HG02840 (cell line): ENCODE measurements at regions not wholly inside any gene's neighbourhood (a gene's known extent, or its start where the extent isn't known, plus 50 kb on each side); places are given as distances from the start of the nearest gene placed in this dataset.

Experiments used
- ATAC-seq: cut with Tn5 transposase; IDR thresholded peaks from one replicate; pipeline ENCODE4 v1.9.1; 2021; ENCODE audit warnings: mild to moderate bottlenecking, moderate library complexity, moderate number of reproducible peaks; ENCODE audit not compliant: unreplicated experiment, low FRiP score

- ATAC-seq = no peak
These were observed 77.0 kb upstream of the MAP1B start for GRCh38 chr5:72030237-72030636.

DNA sequence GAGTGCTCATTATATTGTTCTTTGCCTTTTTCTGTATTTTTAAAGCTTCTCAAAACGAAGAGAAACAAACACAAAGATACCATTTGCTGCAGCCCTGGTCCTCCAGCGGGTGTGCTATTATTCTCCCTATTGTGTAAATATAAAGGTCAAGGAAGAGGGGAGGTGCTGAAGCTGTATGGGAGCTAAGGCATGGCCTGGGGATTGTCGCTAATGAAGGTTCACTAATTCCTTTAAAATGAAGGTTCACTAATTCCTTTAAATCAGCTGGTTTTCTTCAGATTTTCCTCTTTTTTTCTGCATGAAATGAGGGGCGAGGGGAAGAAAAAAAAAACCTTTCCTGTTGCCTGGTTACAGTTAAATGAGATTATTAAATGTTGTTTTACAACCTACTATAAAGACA, 74.5 kb upstream of the MAP1B start:
- ATAC-seq = no peak

GRCh38 chr5:72034770-72035169, 72.5 kb upstream of the MAP1B start:
- ATAC-seq = no peak

- ATAC-seq = no peak
These were observed 71.4 kb upstream of the MAP1B start for GRCh38 chr5:72035831-72036230.

DNA sequence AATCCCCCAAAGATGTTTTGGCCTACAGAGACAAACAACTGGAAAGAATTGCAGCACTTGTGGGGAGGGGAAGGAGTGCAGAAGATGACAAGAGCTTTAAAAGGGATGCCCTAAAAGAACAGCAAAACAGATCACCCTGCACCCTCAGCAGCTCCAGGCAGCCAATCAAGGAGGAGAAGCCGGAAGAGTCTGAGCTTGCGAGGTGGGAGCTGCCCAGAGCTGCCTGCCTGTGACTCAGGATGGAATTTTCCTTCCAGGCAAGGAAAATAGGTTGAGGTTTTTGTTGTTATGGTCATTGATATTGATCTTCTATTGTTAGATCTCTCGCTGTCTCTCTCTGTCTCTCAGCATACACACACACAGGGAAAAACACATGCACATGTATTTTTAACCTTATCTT, 70.3 kb upstream of the MAP1B start:
- ATAC-seq = no peak

DNA sequence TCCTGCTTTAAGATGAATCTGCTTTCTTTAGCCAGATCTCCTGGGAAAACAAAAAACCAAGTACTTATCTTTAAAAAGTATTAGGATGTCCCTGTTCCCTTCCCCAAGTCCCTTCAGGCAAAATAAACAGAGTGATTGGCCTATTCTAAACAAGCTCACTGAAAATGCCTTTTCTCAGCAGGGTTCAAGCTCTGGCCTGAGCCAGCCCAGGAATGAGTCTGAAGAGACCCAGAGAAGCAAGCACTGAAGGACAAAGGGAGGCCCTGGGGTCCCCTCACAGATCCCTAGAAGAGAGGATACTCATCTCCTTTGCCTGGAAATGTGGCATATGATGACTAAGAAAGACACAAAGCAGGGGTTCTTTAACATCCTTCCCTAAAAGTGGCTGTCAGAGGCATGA, 66.8 kb upstream of the MAP1B start:
- ATAC-seq = no peak

GRCh38 chr5:72041654-72042053, 65.6 kb upstream of the MAP1B start:
- ATAC-seq = no peak

- no peak for ATAC-seq
These were observed 65.2 kb upstream of the MAP1B start for GRCh38 chr5:72042097-72042496.

DNA sequence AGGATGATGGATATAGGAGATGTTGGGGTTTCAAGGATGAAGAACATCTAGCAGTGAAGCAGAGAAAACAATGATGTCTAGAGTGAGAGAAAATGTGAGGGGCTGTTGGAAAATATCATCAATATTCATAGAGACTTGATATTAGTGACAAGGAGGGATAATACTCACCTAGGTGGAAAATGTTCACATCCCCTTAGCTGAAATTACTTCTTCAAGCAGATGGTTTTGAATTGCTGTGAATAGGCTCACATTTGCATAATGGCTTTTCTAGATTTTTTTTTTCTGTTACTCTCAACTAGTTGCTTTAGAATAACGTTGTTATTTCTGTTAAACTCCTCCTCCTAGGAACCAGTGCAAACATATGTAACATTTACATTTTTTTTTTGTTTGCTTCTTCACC, 61.6 kb upstream of the MAP1B start:
- no peak for ATAC-seq

DNA sequence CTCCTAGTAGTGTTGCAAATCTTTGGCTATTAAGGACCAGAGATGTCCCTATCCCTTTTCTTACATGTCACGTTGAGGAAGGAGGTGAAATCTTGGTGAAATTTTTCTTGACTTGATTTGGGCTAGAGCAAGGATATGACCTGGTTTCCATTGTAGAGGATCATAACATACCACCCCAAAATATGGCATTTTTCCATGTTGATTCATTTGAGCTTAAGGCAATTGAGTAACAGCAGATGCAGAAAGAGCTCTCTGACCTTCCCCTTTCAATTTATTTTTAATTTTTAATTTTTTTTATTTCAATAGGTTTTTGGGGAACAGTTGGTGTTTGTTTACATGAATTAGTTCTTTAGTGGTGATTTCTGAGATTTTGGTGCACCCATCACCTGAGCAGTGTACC, 61.2 kb upstream of the MAP1B start:
- ATAC-seq = no peak

GRCh38 chr5:72055636-72056035, 51.6 kb upstream of the MAP1B start:
- no peak for ATAC-seq
